Bone marrow (tissue), 2 donors: ENCODE measurements at regions not wholly inside any gene's neighbourhood (a gene's known extent, or its start where the extent isn't known, plus 50 kb on each side); places are given as distances from the start of the nearest gene placed in this dataset.

ENCODE experiments used
- DNase-seq, 2 donors: peaks; one replicate each; lab custom pipeline; 2025; lab: John Stamatoyannopoulos, UW

DNA sequence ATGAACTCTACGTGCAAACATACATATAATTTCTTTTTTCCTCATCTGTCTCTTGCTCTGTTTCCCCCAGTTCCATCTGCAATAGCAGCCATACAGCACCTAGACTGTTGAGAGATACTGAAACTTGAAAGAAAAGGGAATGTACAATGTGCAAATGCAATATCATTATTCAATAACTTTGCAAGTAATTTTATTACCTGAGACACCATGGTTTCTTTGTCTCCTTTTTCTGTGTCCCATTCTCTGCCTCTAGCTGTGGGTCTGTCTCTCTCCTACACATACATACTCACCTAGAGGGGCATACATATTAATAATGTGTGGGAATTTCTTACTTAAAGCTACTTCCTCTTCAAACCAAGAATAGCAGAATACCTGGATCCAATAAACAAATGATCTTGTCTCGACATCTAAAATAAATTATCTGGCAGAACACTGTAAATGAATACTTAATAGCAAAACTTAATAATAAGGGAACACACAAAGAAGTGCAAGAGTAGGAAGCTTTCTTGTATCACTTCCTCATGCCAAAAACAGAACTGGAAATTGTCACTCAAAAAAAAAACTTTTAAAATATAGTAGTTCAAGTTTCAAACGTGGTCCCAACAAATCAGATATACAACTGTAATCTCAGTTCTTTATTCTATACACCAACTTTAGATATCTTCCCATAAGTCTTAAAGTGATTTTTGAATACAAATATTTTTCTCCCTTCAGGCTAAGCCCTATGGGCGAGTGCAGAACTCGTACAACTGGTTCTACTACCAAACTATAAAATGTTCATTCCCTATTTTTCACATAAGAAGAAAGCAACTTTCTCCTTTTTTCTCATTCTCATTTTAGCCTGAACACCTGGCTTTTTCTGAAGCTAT, 194.6 kb downstream of the NRIP1 start:
- no peak for DNase-seq

DNA sequence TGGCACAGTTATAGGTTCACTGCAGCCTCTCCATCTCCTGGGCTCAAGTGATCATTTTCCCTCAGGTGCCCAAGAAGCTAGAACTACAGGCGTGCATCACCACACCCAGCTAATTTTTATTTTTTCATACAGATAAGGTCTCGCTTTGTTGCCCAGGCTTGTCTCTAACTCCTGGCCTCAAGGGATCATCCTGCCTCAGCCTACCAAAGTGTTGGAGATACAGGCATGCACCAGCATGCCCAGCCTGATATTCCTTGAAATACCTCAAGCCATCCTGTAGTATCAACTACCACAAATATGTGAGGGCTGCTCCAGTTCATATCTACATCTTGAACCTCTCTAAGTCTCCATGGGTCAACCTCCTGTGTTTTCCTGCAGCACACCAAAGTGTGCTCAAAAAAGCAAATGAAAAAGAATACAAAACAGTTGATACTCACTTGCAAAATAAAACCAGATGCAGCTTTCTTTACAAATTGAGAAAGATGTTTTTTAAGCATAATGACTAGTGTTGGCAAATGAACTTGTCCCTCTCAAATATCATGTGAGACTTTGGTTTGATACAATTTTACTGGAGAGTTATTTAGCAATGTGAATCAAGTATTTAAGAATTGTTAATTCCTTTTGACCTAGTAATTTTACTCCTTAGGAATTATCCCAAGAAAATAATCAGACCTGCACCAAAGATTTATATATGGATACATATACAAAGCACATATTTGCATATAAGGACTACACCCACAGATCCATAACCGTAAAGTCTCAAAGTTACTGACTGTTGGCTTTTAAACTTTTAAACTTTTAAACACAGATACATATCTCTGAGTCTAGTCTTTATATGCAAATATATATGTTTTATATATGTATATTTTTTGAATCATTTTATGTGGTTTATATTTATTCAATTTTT, 197.7 kb downstream of the NRIP1 start:
- no peak for DNase-seq

DNA sequence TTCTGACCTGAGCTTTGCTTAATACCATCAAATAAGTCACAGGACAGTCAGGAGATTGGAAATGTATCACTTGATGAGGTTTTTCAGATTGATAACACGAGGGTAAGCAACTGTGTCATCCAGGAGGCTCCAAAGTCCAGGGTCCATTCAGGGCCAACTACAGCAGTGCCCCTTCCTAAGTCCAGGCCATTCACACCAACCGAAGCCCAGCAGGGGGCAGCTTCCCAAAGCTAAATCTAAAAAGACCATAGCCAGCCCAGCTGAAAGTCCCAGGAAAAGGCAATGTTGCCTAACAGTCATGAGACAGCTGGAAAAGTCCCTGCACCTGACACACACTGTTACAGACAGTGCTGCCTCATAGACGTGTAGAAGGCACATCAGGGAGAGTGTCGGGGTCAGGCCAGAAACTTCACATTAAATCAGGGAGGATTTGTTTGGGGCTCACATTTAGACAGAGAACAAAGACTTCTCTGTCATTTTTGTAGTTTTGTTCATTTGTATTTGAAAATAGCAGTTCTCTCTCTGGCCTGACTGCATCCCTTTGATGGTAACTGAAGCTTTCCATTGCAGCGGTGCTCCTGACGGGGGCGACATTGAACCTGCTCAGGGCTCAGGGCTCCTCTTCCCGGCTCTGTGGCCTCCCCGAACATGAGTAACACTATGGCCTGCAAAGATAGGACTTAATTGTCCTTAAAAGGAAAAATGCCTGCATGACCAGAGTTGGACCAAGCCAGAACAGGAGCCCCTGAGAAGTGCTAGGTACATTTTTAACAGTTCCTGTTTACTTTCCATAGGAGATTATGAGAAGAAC, 200.4 kb downstream of the NRIP1 start:
- DNase-seq: no peak

DNA sequence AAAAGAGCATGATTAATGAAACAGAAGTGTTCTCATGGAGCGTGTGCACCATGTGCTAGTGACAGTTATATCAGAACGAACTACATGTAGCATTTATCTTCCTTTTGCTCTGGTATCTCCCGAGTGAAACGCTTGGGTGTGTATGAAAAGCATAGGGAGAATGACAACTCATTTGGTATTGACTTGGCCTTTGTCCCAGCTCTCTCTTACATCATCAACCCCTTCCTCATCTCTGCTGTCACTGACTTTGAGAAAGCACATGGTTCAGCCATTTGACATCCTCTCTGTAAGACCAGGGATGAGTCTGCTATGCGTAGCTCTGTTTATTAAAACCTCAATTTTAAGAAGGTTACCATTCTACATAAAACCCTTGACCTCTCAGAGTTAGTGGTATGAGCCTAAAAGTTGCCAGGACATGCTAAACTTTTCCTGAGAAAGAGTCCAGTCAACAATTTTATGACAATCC, 201.0 kb downstream of the NRIP1 start:
- DNase-seq: no peak

DNA sequence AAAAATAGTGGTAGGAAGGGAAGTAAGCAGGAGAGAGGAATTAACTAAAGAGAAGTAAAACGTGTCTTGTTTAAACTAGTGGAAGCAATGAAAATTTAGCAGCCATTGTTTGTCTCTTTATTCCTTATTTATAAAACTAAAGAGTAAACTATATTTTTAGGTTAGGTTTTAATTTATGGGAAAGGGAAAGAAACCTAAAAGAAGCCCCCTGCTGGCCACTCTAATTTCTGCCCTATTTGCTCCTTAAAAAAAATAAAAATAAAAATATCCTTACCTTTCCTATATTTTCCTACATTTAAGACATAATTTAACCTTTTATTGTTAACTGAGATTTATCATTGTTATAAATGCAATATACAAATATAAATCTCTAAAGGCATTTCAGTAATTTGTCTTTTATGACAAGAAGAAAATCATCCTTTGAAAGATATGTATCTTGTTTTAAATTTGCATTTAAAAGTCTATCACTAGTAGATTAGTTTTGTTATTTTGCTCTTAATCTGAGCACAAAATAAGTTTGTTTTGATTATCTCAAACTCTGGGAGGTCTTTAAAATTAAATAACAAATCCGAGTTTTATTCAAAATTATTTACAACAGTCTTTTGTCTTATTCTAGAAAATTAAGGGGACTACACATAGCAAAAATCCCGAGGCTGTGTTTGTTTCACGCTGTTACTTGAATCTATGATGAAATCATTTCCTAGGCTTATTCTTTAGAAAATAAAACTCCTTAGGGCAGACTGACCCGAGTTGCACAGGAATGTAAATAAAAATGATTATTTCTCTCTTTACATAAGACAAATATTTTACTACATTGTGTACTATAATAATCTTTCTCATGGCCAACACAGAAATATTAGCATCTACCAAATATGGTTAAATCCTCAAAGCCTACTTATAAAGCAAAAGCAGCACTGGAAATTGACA, 201.7 kb downstream of the NRIP1 start:
- peak in 1 of 2 donors; percentile 9 for DNase-seq

DNA sequence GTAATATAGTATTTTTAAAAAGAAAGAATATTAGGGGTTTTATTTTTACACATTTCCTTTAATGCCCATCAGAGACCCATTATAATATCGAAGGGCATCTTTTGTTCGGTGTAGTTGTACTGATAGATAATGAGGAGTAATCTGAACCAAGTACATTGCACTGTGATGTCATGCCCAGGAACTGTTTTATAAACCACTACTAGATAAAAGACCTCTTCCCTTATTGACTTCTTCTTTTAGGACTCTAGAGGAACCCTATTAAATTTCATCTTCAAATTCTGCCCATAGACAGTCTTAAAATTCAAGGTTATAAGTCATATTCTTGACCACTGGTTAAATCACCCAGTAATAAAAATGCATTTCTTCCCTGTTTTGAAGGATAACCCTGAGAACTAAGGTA, 206.5 kb downstream of the NRIP1 start:
- no peak for DNase-seq

DNA sequence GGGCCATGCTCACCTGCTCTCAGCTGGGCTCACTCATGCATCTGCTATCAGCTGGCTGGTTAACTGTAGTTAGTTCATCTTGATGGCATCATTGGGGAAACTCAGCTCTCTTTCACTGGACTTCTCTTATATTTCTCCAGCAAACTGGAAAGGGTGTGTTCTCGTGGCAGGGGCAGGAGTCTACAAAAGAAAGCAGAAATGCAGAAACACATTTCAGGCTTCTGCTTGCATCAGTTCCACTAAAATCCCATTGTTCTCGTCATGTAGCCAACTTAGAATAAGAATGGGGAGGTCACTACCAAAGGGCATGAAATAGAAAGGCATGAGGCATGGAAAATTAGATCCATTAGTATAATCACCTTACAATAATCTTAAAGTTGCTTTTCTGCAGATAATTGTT, 207.3 kb downstream of the NRIP1 start:
- DNase-seq: no peak

DNA sequence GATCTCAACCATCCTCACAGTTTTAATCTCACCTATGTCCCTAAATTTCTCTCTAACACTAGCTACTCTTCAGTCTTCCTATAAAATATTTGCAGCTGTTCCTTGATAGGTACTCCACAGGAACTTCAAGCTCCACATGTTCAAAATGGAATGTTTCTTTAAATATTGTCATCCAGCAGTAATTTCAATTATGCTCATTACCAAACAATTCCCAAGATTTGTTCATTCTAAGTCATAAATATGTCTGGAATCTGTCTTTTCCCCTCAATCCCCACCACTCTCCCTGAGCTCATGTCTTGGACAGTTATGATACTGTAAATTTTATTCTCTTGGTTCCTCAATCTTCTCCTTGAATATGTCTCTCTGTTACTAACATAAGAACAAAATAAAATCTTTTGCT, 214.4 kb downstream of the NRIP1 start:
- DNase-seq: no peak

DNA sequence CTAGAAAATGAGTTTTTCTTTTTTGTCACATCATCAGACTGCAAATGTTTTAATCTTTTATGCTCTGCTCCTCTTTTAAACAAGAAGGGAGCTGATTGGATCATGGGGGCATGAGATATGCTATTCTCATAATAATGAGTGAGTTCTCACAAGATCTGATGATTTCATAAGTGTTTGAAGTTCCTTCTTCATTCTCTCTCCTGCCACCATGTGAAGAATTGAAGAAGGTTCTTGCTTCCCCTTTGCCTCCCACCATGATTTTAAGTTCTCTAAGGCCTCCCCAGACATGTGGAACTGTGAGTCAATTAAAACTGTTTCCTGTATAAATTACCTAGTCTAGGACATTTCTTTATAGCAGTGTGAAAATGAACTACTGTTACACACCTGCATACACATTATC, 218.2 kb downstream of the NRIP1 start:
- DNase-seq: no peak

DNA sequence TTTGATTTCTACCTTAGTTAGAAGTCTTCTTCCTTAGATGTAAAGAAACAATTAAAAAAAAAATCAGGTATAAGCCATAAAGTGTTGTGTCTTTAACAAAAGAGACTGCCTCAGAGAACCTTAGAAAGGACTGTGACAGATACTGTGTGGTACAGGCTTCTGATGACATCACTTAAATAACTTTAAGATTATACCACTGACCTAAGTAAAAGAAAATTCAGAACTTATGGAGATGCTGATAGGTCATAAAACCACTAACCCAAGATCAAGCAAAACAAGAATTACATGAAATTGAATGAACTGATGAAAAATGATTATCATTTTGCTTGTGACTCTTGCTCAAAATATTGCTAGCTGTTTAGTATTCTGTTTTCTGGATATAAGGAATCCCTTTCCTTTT, 220.8 kb downstream of the NRIP1 start:
- no peak for DNase-seq

DNA sequence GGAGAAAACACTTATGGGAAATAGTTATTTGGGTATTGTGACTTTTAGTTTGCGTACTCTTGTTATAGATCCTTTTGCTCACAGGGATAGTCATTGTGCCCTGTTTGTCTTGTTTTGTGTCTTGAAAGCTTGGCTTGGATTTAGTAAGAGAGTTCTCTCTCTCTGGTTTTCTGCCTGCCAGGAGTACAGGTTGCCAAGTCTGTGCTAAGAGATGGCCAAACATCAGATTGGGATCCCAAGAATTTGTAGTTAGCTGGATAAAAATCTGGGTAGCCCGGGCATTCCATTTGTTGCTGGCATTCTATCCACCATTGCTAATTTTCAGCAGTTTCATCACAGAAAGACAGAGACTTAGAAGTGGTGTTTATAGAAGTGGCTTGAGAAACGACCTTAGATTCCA, 222.2 kb downstream of the NRIP1 start:
- no peak for DNase-seq

DNA sequence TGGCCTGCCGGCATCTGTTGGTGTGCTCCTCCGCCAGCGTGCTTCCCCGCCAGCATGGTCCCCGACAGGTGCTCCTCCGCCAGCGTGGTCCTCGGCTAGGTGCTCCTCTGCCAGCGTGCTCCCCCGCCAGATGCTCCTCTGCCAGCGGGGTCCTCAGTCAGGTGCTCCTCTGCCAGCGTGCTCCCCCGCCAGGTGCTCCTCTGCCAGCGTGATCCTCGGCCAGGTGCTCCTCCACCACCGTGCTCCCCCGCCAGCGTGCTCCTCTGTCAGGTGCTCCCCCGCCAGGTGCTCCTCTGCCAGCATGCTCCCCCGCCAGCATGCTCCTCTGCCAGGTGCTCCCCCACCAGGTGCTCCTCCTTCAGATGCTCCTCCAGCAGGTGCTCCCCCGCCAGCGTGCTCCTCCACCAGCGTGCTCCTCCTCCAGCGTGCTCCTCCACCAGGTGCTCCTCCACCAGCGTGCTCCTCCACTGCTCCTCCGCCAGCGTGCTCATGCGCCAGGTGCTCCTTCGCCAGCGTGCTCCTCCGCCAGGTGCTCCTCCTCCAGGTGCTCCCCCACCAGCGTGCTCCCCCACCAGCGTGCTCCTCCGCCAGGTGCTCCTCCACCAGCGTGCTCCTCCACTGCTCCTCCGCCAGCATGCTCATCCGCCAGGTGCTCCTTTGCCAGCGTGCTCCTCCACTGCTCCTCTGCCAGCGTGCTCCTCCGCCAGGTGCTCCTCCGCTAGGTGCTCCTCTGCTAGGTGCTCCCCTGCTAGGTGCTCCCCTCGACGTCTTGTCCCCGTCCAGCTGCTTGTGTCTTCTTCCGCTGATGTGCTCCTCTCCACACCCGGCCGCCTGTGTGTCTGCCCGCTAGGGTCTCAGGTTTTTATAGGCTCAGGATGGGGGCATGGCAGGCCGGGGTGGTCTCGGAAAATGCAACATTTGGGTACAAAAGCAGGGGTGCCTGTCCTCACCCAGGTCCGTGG, 223.0 kb downstream of the NRIP1 start:
- DNase-seq: no peak

DNA sequence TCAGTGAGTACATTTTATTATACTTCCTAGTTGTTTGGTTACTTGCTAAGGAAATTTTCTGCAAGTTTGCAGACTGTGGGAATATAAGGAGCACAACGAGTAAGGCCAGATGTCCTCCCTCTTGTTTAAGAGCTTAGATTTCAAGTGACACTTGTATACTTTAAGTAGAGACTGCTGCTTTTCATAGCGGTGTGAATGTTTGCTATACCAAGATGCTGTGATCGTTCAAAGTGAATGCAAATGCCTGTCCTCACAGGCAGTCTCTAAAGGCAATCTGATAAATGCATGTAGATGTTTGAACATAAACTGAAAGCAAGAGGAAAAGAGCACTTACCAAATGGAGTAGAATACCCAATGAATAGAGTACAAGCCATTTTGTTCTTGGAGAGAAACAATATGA, 226.4 kb downstream of the NRIP1 start:
- no peak for DNase-seq

DNA sequence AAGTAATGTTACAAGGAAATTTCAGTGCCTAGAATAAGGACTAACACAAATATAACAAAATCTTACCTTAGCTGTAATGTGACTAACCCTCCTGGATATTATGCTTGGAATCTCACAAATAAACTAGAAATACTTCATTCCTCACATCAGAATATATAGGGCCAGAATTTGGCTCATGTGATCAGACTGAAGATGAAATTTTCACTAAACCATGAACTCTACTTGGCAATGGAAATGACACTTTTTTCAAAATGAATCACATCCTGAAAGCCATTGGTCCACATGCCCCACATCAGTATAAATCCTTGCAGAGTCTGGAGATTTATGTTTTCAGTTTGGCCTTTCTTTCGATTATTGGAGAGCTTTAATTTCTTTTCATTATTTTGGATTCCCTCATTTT, 227.8 kb downstream of the NRIP1 start:
- no peak for DNase-seq

DNA sequence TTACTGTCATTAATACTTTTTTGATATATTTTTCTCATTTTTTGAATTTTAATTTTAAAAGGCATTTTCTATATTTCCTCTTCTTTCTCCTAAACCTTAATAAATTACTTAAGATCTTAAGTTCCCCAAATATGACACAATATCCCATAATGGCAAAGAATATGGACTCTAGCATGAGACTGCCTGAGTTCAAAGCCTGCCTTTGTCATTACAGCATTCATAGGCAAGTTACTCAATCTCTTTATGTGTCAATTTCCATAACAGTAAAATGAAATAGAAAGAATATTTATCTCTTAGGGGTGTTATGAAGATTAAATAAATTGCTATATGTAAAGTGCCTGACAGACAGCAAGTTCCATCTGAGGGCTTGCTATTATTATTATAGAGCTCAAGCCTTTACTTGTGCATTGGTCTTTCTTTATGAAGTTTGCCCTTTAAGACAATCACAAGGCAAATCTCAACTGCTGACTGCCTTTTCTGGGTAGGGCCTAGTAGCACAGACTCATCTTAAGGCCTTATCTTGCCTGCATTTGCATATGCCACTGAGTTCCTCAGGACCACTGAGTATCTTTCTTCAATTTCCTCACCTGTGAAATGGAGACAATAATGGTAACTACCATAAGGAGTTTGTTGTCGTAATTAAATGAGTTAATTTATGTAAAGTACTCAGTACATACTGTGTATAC, 231.0 kb downstream of the NRIP1 start:
- no peak for DNase-seq

DNA sequence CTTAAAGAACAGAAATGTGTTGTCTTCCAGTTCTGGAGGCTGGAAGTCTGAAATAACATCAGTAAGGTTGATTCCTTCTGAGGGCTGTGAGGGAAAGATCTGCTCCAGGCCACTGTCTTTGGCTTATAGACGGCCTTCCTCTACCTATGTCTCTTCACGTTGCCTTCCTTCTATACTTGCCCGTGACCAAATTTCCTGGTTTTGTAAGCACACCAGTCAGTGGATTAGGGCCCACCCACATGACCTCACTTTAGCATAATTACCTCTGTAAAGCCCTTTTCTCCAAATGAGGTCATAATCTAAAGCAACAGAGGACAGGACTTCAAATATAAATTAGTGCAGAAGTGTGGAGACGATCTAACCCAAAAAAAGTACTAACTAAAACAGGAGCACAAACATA, 231.6 kb downstream of the NRIP1 start:
- DNase-seq: no peak

DNA sequence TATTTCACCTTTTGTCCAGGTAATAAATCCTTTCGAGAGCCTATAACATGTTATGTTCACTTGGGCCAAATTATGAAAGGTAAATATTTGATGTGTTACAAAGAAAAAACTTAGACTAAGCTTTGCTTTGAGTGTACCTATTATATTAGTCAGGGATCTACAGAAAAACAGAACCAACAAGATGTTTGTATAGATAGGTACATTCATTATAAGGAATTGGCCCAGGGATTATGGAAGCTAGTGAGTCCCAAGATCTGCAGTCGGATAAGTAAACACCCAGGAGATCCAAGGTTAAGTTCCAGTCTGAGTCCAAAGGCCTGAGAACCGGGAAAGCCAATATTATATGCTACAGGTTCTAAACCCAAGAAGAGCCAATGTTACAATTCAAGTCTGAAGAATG, 234.5 kb downstream of the NRIP1 start:
- no peak for DNase-seq

DNA sequence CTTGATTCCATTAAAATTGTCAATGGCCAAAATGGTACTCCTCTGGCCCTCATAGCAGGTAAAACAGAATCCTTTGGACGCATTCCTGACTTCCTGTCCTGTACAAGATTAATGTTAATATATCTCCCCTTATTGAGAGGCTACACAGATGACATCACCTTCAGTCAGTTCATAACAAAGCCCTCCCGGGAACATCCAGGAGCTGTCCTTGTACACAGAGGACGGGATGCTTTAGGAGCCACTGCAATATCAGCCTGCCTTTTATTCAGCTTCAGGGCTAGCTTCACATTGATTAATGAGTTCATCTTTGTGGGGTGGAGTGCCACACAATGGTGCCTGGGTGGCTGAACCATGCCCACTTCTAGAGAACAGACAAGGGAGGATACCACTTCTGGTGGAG, 235.1 kb downstream of the NRIP1 start:
- DNase-seq: no peak

DNA sequence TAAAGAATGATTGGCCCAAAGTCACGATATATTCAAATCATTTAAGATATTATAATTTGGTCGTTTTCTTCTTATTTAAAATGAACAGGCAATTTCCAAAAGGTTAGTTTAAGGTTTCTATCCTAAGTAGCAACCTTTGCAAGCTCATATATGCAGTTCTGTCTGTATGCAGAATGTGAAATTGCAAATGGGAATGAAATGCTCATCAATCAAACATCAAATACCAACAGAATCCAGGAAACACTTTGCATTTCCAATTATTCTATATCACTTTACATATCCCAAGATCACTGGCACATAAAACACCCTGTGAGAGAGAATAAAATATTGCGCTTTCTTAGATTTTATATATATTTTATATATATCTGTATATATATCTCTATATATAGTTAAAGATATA, 237.3 kb downstream of the NRIP1 start:
- DNase-seq: no peak
